ENCODE measurements at regions not wholly inside any gene's neighbourhood (a gene's known extent, or its start where the extent isn't known, plus 50 kb on each side); places are given as distances from the start of the nearest gene placed in this dataset.

DNA sequence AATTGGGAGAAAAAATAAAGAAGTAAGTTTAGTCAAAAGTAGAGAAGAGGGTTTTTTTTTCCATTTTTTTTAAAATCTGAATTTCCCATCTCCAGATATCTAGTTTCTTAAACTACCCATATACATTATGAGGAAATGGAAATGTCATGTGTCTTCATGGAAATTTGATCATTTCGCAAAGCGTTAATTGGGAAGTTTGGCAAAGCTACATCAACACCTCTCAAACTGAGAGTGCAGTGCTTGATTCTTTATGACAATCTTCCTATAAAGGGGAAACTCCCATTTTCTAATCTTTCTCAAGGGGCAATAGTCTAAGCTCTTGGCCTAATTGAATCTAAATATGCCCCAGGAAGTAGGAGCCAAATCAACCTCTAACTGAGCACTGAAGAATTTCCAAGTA is 110.4 kb upstream of the INHBA start:
- no peak overlapping the region for H3K27ac ChIP-seq (replicated peaks)
- no peaks in the 10 kb centered on the region for H3K9me3 ChIP-seq (replicated peaks)
- DNase-seq, result no peak
- H3K4me1 ChIP-seq, result no peaks in the 10 kb centered on the region
- TF ChIP-seq, protein P1, sequence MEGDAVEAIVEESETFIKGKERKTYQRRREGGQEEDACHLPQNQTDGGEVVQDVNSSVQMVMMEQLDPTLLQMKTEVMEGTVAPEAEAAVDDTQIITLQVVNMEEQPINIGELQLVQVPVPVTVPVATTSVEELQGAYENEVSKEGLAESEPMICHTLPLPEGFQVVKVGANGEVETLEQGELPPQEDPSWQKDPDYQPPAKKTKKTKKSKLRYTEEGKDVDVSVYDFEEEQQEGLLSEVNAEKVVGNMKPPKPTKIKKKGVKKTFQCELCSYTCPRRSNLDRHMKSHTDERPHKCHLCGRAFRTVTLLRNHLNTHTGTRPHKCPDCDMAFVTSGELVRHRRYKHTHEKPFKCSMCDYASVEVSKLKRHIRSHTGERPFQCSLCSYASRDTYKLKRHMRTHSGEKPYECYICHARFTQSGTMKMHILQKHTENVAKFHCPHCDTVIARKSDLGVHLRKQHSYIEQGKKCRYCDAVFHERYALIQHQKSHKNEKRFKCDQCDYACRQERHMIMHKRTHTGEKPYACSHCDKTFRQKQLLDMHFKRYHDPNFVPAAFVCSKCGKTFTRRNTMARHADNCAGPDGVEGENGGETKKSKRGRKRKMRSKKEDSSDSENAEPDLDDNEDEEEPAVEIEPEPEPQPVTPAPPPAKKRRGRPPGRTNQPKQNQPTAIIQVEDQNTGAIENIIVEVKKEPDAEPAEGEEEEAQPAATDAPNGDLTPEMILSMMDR (IDR thresholded peaks at IDR 0.05; ENCODE audit: borderline replicate concordance), result no peak
- no peak overlapping the region for H3K4me3 ChIP-seq
- no peaks in the 10 kb centered on the region for H3K36me3 ChIP-seq
- no peaks in the 10 kb centered on the region for H3K27me3 ChIP-seq (ENCODE audit: low read depth)
- intact Hi-C loops (cut with micrococcal nuclease), result no loop called here

DNA sequence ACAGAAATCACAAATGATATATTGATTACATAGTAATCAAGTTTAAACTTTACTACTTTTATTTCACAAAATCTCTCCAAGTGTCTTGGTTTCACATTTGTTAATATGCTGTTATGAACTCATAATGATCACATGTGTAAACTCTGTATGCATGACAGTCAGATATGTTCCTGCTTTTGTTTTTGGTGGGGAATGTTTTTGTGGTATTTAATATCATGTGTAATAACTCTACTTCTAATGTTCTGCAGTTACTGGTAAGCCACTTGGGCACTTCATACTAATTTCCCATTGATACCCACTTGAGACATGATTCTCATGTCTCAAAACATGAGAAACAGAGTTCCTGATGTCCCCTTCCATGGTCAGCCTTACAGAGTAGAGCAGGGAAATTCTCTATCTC is 109.1 kb upstream of the INHBA start:
- H3K36me3 ChIP-seq, result no peaks in the 10 kb centered on the region
- DNase-seq, result no peak
- TF ChIP-seq, protein P1 (IDR thresholded peaks at IDR 0.05; ENCODE audit: borderline replicate concordance), result no peak
- H3K27ac ChIP-seq (replicated peaks), result no peak overlapping the region
- intact Hi-C loops (cut with micrococcal nuclease), result no loop called here
- H3K9me3 ChIP-seq (replicated peaks), result no peaks in the 10 kb centered on the region
- H3K4me3 ChIP-seq, result no peak overlapping the region
- H3K27me3 ChIP-seq (ENCODE audit: low read depth), result no peaks in the 10 kb centered on the region
- no peaks in the 10 kb centered on the region for H3K4me1 ChIP-seq

DNA sequence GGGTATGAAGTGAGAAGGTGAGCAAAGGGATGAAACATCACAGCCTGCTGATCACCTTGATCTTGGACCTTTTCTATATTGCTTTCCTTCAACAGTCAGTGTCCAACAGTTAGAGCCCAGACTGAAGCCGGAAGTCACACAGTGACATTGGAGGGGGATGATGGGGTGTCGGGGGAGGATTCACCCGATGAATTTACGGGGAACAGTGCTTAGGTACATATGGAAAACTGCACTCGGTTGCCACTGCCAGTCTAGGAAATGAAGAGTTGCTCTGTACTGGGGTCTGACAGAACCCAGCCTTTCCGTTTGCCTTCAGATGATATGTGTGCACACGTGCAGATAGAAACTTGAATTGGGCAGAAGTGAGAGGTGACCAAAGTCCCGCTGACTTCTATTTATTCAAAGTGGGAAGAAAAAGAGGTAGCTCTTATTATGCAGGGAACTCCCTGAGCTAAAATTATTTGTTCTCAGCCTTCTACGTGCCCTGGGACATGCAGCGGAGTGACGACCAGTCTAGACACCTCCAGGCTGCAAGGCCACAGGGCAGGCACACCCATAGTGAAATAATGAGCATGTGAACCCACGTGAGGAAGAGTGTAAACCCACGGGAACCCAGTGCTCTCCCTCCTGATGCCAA is 107.2 kb upstream of the INHBA start:
- no peak overlapping the region for H3K4me3 ChIP-seq
- no peaks in the 10 kb centered on the region for H3K27me3 ChIP-seq (ENCODE audit: low read depth)
- no peak overlapping the region for H3K27ac ChIP-seq (replicated peaks)
- no peaks in the 10 kb centered on the region for H3K36me3 ChIP-seq
- no peak for DNase-seq
- no peaks in the 10 kb centered on the region for H3K9me3 ChIP-seq (replicated peaks)
- intact Hi-C loops (cut with micrococcal nuclease), result no loop called here
- no peaks in the 10 kb centered on the region for H3K4me1 ChIP-seq
- TF ChIP-seq, protein P1 (IDR thresholded peaks at IDR 0.05; ENCODE audit: borderline replicate concordance), result no peak

DNA sequence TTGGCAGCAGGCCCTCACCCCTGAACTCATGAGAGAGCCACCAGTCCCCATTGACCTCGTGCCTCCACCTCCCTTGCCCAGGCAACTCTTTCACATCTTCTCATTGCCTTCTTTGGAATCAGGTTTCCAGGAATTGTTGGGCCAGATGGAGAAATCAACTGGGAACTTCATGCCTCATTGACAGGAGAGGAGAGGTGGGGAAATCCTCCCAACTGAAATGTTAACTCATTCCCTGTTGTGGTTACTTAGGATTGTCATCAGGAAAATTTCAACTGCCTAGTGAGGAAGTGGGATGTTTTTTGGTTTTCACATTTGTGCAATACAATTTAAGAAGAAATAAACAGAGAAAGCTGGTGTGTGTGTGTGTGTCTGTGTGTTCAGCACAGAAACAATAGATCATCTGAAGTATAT is 106.6 kb upstream of the INHBA start:
- H3K27ac ChIP-seq (replicated peaks), result no peak overlapping the region
- no peaks in the 10 kb centered on the region for H3K9me3 ChIP-seq (replicated peaks)
- TF ChIP-seq, protein P1 (IDR thresholded peaks at IDR 0.05; ENCODE audit: borderline replicate concordance), result no peak
- no peaks in the 10 kb centered on the region for H3K4me1 ChIP-seq
- intact Hi-C loops (cut with micrococcal nuclease), result no loop called here
- no peaks in the 10 kb centered on the region for H3K27me3 ChIP-seq (ENCODE audit: low read depth)
- no peak overlapping the region for H3K4me3 ChIP-seq
- H3K36me3 ChIP-seq, result no peaks in the 10 kb centered on the region
- no peak for DNase-seq

DNA sequence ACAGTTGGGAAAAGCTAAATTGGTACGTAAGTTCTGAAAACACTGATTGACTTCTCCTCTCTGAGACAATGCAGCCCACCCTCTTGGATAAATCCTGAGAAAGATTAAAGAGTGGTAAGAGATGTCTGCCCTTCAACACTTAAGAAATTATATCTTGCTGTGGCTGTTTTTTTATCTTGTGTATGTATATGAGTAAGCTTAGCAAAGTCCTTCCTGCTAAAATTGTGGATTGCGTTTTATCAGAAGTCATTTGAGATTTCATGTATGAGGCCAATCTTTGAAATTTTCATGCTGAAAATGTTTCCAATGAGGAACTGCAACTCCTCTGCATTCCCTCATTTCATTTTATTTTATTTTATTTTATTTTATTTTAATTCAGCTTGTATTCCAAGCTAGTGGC is 106.2 kb upstream of the INHBA start:
- TF ChIP-seq, protein P1 (IDR thresholded peaks at IDR 0.05; ENCODE audit: borderline replicate concordance), result no peak
- H3K4me3 ChIP-seq, result no peak overlapping the region
- H3K4me1 ChIP-seq, result no peaks in the 10 kb centered on the region
- H3K36me3 ChIP-seq, result no peaks in the 10 kb centered on the region
- intact Hi-C loops (cut with micrococcal nuclease), result no loop called here
- DNase-seq, result no peak
- no peak overlapping the region for H3K27ac ChIP-seq (replicated peaks)
- H3K9me3 ChIP-seq (replicated peaks), result no peaks in the 10 kb centered on the region
- no peaks in the 10 kb centered on the region for H3K27me3 ChIP-seq (ENCODE audit: low read depth)
